Pons (tissue), 1 donor: ENCODE measurements at regions not wholly inside any gene's neighbourhood (a gene's known extent, or its start where the extent isn't known, plus 50 kb on each side); places are given as distances from the start of the nearest gene placed in this dataset.
"Not testable (repeated sequence)": the region's sequence is repeated elsewhere in the genome, so short reads cannot be mapped to it uniquely, and the experiment has no call there.

ENCODE experiments used
- DNase-seq: peaks from one replicate; pipeline ENCODE4 v3.0.0-alpha.2; 2016; ENCODE audit warnings: low spot score

DNA sequence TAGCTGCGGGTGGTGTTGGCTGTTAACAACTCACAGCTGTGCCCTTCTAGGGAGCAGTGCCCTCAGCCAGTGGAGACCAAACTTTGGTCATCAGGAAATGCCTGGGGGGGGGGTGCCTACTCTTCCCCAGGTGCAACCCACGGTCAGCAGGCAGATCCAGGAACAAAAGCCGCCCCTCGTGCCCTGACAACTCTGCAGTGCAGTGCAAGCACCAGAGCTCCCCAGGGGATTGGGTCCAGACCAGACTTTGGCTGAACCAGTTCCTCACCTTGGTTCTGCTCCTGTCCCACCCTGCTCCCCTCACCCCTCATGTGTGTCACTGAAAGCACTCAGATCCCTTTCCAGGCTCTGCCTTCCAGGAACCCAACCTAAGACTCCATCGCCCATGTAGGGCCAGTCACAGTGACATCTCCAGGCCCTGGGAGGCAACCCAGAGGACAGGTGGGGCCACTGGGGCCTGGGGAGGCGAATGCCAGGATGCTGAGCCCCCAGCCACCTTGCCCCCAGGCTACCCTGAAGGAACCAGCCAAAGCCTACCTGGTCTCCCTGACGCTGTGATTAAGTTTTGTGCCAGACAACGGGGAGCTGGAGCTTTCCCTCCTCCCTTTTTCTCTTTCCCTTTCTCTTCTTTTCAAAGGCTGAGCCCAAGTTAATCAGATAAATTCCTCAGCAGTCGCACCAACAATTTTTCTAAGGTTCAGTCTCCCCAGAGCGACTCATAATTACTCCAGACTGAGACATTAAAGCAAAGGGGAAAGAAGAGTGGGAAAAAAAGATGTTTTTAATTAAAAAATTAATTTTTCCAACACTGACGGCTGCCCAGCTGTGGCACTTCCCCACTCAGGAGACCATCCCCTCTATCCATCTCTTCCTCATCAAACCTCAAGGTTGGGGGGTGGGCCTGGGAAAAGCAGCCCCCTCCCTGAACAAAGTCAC lies 207.5 kb upstream of the LINGO1 start:
- DNase-seq, result no peak

DNA sequence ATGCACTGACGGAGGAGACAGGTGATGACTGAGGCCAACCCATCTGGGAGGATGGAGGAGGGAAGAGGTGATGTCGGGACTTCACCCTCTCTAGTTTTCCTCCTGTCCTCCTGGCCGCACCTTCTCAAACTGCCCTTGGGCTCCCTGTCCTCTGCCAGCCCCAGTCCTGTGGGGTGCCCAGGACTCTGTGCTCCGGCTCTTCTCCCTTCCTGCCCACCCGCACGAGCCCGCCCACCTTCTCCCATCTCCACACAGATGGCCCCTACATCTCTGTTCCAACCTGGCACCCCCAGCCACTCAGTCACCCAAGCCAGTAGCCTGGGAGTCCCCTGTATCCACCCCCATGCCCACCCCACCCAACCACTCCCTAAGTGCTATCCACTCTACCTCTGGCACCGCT lies 206.7 kb upstream of the LINGO1 start:
- DNase-seq, result no peak

DNA sequence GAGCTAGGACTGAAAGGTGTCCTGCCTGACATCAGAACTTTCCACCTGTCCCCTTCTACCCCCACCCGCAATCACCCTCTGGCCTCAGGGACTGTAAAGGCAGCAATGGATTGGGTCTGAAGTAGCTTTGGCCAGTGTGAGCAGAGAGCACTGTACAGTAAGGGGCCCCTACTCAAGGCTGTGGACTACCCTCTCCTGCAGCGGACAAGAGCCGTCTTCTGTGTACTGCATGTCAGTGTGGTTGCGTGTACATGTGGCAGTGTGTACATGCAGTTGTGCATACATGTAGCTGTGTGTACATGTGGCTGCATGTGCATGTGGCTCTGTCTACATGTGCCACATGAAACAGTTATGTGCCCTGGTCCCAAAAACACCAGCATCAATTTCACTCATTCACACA lies 205.9 kb upstream of the LINGO1 start:
- no peak for DNase-seq

DNA sequence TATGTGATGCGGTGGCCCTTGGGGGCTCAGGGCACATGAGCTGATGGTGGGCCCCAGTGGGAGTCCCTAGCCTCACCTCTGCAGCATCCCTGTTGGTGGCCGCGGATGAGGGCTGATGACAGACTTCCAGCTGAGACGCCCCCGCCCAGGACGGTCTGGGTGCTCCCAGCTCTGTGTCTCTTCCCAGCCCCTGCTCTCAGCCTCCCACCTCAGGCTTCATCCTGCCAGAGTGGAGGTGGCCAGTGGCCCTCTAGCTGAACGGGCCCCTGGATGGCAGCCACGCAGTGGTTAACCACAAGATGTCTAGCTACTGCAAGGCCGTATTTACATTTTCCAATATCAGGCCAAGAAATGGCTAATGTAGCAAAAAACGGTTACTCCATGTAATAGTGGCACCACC lies 205.3 kb upstream of the LINGO1 start:
- no peak for DNase-seq

DNA sequence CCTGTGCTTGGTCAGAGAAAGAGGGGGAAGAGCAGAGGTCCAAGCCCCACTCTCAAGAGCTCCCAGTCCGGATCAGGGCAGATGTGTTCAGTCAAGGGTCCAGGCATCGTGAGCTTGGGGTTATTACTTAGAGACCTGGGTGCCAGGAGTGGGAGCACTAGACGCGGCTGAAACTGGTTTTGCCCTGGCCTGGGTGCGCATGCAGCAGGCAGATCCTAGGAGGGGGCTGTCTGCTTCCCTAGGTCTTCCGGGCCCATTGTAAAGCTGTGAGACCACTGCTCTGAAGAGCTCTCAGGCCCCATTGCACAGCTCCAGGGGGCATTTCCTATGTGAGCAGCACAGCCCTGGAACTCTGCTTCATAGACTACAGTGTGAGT lies 204.9 kb upstream of the LINGO1 start:
- DNase-seq, result no peak

DNA sequence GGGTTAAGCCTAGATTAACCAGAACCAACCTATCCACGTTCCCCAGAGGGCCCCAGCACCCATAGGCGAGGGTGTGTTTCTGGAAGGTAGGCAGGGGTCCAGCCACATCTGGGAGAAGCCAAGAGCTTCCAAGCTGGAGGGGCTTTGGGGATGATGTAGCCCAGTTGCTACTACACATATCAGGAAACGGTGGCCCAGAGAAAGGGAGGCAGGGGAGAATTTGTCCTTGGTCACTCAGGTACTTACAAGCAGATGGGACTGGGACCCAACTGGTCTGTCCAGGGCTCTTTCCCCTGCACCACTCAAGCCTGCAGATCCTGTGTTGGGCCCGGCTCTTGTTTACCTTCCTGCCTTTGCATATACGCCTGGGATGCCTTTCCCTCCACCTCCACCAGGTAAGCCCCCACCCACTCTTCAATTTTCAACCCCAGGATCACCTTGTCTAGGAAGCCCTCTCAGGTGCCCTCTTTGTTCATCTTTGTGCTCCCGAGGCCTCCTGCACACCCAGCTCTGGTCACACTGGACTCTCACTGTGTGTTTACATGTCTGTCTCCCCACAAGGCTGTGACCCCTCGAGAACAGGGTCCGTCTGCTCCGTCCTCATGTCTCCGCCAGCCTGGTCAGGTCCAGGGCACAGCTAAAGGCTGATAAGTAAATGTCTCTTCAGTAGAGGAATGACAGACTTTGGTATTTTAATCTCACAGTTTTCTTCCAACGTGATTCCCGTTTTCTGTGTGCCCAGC lies 204.4 kb upstream of the LINGO1 start:
- DNase-seq, result no peak

DNA sequence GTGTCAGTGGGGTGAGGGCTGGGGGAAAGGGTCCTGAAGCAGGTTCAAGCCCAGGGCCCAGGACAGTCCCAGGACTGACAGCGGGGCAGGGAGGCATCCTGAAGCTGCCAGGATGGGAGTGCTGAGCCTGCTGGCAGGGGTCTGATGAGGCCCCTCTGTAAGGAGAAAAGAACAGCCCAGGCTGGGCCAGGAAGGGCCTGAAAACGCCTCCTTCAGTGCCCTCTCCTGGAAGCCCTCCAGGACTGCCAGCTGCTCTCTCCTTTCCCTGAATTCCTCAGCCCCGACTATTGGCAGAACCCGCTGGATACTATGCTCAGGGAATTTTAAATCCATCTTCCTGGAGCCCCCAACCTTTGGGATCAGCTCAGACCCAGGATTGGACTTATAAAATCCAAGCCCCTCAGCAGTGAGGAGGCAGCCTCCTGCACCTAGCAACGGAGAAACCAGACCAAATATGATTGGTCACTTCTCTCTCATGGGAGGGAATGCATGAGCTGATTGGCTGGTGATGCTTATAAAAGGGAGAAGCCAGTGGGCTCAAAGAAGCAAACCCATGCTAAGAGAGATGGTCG lies 203.5 kb upstream of the LINGO1 start:
- no peak for DNase-seq

DNA sequence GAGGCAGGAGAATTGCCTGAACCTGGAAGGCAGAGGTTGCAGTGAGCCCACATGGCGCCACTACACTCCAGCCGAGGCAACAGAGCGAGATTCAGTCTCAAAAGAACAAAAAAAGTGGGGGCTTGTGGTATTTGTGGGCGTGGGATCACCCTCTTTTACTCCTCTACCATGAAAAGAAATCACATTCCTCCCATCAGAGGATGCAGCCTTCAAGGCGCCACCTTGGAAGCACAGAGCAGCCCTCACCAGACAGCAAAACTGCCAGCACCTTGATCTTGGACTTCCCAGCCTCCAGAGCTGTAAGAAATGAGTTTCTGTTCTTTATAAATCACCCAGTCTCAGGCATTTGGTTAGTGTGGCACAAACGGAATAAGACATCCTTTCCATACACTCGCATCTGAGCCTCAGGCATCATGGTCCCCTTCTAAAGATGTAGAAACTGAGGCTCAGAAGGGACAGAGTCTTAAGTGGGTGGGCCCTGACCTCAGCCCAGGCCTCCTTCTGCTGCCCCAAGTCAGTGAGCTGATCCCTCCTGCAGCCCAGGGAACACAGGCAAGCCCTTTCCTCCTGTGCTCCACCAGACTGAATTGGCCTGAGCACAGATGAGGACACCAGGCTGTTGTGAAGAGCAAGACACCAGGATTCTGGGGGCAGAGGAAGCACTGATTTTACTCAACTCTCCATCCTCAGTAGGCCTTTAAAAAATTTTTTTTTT lies 201.7 kb upstream of the LINGO1 start:
- no peak for DNase-seq

DNA sequence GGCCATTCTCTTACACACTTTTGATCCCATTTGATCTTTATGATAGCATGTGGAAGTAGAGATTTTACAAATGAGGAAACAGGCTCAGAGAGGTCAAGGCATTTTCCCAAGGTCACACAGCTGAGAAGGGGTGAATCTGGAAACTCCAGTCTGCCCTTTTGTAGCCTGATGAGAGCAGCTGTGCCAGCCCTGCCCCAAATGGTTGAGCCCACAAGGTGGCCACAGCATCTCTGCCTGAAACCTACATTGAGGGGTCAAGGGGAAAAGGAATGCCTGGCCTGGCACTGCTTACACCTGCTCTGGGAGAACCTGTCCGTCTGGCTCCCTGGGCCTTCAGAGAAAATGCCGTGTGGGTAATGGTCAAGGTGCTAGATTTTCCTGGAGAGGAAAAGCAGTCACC lies 200.2 kb upstream of the LINGO1 start:
- no peak for DNase-seq

DNA sequence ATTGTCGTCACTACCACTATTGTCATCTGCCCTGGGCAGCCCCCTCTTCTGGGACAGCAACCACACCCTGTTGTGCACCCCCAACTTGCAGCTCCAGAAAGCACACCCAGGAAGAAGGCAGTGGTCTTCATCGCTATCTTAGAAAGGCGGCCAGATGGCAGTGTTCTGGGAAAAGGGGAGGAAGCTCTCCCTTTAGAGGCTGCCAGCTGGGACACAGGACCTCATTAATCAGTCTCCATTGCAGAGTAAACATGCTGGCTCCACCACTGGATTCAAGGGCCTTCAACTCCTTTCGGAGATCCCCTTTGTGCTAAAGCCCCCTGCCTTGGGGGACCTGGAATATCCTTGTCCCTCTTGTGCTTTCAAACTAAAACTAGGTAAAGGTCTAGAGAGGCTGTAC lies 199.3 kb upstream of the LINGO1 start:
- DNase-seq, result no peak

DNA sequence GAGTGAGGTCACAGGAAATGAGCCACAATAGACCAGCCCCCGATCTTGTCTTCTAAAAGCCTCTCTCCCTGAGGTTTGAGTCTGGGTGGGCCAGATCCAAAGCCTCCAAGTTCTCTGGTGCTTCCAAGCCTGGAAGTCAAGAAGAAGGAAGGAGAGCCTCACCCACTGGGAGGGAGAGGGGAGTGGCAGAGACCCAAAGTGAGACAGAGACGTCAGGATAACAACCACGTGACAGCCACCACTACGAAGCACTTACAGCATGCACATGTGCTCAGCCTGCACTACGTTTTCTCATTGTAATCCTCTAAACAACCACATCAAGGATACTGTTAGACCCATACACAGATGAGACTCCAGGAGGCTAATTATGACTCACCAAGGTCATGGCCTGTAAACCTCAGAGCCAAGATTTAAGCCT lies 197.3 kb upstream of the LINGO1 start:
- no peak for DNase-seq

DNA sequence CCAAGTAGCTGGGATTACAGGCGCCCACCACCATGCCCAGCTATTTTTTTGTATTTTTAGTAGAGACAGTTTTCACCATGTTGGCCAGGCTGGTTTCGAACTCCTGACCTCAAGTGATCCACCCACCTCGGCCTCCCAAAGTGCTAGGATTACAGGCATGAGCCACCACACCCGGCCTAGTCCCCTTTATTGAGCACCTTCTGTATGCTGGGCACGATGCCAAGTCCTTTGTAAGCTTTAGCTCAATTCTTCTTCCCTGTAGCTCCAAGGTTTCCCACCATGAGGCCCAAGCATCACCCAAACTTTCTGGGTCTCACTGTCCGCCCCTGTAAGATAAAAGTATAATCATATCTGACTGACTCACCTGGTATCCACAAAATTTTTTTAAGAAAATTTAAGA lies 196.6 kb upstream of the LINGO1 start:
- DNase-seq, result not testable (repeated sequence)

DNA sequence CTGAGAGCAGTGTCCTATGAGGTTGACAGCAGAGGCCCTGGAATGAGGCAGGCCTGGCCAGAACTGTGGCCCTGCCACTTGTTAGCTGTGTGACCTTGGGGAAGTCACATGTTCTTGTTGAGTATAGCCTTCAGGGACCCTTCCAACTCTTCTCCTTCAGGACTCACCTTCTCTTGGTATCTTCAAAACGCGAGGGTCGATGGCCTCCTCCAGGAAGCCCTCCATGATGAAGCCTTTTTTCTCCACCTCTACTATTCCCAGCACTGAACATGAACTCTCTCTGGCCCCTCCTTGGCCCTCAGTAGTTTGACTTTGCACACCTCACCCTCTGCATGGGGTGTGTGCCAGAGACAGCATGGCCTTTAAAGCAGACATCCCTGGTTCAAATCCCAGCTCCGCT lies 195.1 kb upstream of the LINGO1 start:
- no peak for DNase-seq

DNA sequence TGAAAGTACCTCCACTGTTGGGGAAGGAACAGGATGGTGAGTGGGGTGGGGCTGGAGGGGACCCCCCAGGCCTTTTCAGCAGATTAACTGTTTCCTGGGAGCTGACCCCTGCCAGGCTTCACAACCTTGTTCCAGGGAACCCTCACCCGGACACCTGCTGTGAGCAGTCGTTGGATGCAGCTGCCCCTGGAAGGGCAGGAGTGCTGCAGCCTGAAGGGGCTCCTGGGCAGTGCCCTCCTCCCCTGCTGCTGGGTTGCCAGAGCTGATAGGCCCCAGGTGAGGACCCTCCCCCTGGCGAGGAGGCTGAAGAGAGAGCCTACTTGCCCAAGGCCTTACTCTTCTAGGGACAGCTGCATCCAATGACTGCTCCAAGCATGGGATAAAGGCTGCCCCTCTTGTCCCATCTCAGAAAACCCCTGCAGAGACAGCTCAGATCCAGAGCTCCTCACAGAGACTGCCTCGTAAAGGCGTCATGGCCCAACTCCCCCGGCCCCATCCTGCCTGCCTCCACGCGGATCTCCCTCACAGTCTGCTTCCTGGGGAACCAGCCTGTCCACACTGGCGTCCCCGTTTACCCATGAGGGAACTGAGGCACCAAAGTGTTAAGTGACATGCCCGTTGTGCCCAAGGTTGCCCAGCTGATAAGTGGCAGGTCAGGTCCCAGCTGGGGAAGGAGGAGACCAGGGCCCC lies 193.4 kb upstream of the LINGO1 start:
- no peak for DNase-seq

DNA sequence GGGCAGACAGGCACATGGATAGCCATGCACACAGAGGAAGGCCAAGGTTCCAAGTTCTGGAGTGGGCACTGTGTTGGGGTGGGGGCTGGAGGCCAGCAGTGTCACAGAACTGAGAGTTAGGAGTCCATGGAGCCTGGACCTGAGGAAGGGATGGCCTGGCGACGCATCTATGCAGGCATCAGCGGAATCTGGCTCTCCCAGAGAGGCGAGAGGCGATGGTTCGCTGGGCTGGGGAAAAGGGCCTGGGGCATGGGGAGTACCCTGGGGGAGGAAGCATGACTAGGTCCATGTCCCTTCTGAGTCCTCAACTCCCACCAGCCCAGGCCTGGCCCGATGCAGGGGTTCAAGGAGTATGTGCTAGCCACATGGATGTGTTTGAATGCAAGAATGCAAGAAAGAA lies 192.8 kb upstream of the LINGO1 start:
- no peak for DNase-seq

DNA sequence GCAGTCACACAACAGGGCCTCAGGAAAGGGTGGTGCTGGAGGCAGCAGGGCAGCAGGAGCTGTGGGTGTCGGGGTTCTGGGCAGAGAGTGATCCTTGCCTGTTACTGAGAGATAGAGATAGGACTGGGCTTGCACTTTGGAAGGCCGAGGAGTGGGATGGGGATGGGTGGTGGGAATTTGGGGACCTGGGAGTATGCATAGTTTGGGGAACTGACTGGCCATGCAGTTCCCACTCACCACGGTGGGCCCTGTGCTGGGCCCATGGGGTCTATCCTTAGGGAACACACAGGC lies 192.5 kb upstream of the LINGO1 start:
- no peak for DNase-seq

DNA sequence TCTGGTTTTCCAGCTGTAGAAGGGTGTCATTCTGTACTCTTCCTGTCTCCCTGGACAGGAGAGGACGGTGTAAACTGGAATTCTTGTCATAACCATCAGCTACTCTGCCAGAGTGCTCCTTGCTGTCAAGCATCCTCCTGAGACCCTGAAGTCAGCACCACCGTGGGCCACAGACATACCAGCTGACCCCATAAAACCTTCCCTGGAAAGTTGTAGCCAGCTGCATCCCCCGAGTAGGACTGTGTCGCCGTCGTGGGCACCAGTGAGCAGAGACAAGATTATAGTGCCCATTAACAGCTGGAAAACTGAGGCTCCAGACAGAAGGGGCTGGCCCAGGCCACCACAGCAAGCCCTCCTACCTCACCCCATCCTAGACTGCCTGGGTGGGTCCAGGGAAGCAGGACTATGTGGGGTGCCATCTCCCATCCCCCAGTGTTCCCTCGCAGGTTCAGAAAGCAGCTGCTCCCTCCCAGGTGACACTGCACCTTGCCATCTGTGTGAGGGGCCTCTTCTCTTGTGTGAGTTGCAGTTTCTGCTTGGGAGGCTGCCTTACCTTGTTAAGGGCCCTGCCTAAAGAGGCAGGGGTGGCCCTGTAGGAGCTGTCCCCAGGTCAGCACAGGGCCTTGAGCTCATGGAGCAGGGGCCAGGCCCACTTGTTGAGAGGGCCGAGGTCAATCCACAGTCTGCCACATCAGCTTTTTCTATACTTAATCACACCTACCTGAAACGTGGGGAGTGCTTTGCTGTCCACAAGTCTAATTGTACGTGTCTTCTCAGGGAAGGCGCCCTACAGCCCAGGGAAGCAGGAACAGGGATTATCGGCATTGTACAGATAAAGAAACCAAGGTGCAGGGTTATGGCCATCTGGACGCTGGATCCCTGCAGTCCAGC lies 191.9 kb upstream of the LINGO1 start:
- no peak for DNase-seq

DNA sequence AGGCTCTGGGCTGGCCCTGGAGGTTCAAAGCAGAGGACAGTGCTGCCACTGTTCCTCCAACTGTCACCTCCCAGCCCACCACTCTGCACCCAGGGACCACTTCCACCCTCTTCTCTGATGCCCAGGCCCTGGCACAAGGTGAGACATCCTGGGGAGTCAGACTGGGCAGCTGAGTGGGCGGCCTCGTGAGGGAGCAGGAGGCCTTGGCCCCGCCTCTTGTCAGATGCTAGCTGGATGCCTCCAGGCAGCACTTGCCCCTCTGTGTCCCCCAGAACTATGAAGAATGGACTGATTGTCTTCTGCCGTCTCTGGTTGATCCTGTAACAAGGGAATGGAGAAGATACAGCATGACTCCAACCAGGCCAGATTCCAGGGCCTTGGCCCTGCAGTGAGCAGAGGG lies 191.0 kb upstream of the LINGO1 start:
- DNase-seq, result no peak

DNA sequence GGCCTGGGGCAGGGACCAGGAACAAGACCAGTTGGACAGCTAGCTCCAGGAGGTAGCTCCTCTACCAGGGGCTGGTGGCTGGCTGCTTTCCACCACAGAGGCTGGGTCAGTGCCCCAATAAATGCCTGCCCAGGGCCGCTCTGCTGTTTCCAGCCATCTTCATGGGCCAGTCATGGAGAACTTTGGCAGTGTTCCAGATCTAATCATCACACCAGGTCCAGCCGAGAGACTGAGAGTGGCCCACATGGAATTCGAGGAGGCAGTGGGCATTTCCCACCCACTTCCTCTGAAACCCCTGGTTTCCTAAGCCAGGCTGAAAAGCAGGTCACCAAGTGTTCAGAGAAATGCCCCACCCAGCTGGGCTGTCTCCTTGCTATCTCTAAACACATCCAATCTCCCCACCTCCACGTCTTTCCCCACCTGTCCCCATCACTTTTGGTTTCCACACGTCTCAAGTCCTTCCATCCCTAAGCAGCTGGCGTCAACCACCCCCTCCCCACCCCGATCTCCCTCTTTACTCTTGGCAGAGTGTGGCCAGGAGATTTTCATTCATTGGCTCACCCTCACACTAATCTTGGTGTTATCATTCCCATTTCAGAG lies 190.0 kb upstream of the LINGO1 start:
- DNase-seq, result no peak

DNA sequence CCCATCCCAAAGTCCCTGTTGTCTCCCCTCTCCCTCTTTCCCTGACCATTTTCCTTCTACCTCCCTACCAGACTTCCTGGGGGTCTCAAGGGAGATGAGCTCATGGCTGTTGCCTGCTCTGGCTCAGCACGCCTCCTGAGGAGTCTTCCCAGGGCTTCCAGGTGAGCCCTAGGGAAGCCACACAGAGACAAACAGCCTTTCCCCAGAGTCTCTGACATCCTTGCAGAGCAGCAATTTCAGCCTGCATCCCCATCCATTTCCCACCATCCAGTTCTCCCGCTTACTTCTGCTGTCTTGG lies 189.2 kb upstream of the LINGO1 start:
- DNase-seq, result no peak
